ENCODE measurements at regions not wholly inside any gene's neighbourhood (a gene's known extent, or its start where the extent isn't known, plus 50 kb on each side); places are given as distances from the start of the nearest gene placed in this dataset.

- no peak for DNase-seq (ENCODE audit: low read depth)
Observed at GRCh38 chr11:104238916-104239315, 75.0 kb upstream of the PDGFD start.

GRCh38 chr11:104225047-104225446 is 61.1 kb upstream of the PDGFD start:
- DNase-seq (ENCODE audit: low read depth) = no peak

- DNase-seq (ENCODE audit: low read depth) = no peak
Observed at GRCh38 chr11:104222464-104222863, 58.5 kb upstream of the PDGFD start.

GRCh38 chr11:104221455-104221854 is 57.5 kb upstream of the PDGFD start:
- no peak for DNase-seq (ENCODE audit: low read depth)

GRCh38 chr11:104219096-104219495 is 55.1 kb upstream of the PDGFD start:
- no peak for DNase-seq (ENCODE audit: low read depth)

- no peak for DNase-seq (ENCODE audit: low read depth)
Observed at GRCh38 chr11:104214517-104214916, 50.6 kb upstream of the PDGFD start.

All from EH (cell line).